ENCODE measurements at regions not wholly inside any gene's neighbourhood (a gene's known extent, or its start where the extent isn't known, plus 50 kb on each side); places are given as distances from the start of the nearest gene placed in this dataset.

- TF ChIP-seq, protein P1, sequence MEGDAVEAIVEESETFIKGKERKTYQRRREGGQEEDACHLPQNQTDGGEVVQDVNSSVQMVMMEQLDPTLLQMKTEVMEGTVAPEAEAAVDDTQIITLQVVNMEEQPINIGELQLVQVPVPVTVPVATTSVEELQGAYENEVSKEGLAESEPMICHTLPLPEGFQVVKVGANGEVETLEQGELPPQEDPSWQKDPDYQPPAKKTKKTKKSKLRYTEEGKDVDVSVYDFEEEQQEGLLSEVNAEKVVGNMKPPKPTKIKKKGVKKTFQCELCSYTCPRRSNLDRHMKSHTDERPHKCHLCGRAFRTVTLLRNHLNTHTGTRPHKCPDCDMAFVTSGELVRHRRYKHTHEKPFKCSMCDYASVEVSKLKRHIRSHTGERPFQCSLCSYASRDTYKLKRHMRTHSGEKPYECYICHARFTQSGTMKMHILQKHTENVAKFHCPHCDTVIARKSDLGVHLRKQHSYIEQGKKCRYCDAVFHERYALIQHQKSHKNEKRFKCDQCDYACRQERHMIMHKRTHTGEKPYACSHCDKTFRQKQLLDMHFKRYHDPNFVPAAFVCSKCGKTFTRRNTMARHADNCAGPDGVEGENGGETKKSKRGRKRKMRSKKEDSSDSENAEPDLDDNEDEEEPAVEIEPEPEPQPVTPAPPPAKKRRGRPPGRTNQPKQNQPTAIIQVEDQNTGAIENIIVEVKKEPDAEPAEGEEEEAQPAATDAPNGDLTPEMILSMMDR (IDR thresholded peaks at IDR 0.05 in 8 of 11, conservative IDR thresholded peaks at IDR 0.05 in 3 of 11): no peak
- TF ChIP-seq POLR2A (IDR thresholded peaks at IDR 0.05): no peak
- TF ChIP-seq POLR2AphosphoS5 (IDR thresholded peaks at IDR 0.05): no peak
Observed at GRCh38 chr18:22093731-22094357, 75.5 kb upstream of the GATA6 start.
